Ishikawa (cell line): ENCODE measurements at regions not wholly inside any gene's neighbourhood (a gene's known extent, or its start where the extent isn't known, plus 50 kb on each side); places are given as distances from the start of the nearest gene placed in this dataset.

ENCODE experiments used
- EP300 ChIP-seq: IDR thresholded peaks from 2 replicates; pipeline ENCODE4 v1.6.1; 2012; ENCODE audit warnings: borderline replicate concordance
- RAD21 ChIP-seq: IDR thresholded peaks from 2 replicates; pipeline ENCODE4 v1.6.1; 2012; ENCODE audit warnings: low read depth
- YY1 ChIP-seq: IDR thresholded peaks from 2 replicates; pipeline ENCODE4 v1.6.1; 2012; ENCODE audit warnings: low read depth

GRCh38 chr14:55914771-55915170 lies 203.4 kb upstream of the PELI2 start:
- TF ChIP-seq RAD21 = no peak
- no peak for TF ChIP-seq YY1
- TF ChIP-seq EP300 = no peak
